Central memory CD8-positive, alpha-beta T cell (primary cell): ENCODE measurements at regions not wholly inside any gene's neighbourhood (a gene's known extent, or its start where the extent isn't known, plus 50 kb on each side); places are given as distances from the start of the nearest gene placed in this dataset.
"Not testable (repeated sequence)": the region's sequence is repeated elsewhere in the genome, so short reads cannot be mapped to it uniquely, and the experiment has no call there.

Experiments
- ATAC-seq: fragments of 150-1000 bp; cut with Tn5 transposase; replicated peaks from 2 replicates; pipeline ENCODE4 v1.10.0; 2022; ENCODE audit warnings: mild to moderate bottlenecking, moderate FRiP score, moderate number of reproducible peaks; ENCODE audit not compliant: poor library complexity, severe bottlenecking; ENCODE audit errors: extremely low read depth
- DNase-seq, 2 donors: peaks; one replicate each; pipeline ENCODE4 v3.0.0; 2021; ENCODE audit warnings: low spot score in 2 of 2
- H3K27ac Mint-ChIP-seq: one replicate; pipeline ENCODE4 v1.8.0; 2022; ENCODE audit warnings: low read depth, mild to moderate bottlenecking, moderate library complexity, mixed read lengths
- H3K27me3 Mint-ChIP-seq: one replicate; pipeline ENCODE4 v1.8.0; 2022; ENCODE audit warnings: mixed read lengths
- H3K36me3 Mint-ChIP-seq: one replicate; pipeline ENCODE4 v1.8.0; 2022; ENCODE audit warnings: mild to moderate bottlenecking, moderate library complexity, mixed read lengths; ENCODE audit not compliant: insufficient read depth
- H3K4me1 Mint-ChIP-seq: one replicate; pipeline ENCODE4 v1.8.0; 2022; ENCODE audit warnings: mixed read lengths
- H3K4me3 Mint-ChIP-seq: one replicate; pipeline ENCODE4 v1.8.0; 2022; ENCODE audit warnings: mild to moderate bottlenecking, moderate library complexity, mixed read lengths
- H3K9me3 Mint-ChIP-seq: one replicate; pipeline ENCODE4 v1.8.0; 2022; ENCODE audit warnings: mixed read lengths

DNA sequence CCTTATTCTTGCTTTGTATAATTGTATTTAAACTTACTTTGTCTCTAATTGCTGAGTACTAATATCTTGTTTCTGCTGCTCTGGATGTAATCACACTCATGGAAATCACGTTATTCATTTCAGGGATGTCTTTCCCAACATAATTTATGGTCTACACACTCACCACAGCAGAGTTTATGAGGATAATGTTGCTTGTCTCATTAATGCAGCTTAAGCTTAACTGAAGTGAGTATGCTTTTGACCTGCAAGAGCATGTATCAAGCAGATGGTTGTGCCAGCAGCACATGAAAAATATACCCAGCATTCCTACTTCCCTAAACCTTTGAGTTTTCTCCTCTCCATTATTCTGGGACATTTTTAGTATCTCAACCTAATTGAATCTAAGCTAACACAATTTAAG, 1080.9 kb downstream of the SLITRK5 start:
- ATAC-seq = no peak
- no peaks in the 10 kb centered on the region for H3K4me1 Mint-ChIP-seq
- H3K27me3 Mint-ChIP-seq = no peaks in the 10 kb centered on the region
- no peak overlapping the region for H3K27ac Mint-ChIP-seq
- DNase-seq = no peak
- no peaks in the 10 kb centered on the region for H3K36me3 Mint-ChIP-seq
- no peak overlapping the region for H3K4me3 Mint-ChIP-seq
- peaks cover 9% of the 10 kb centered on the region for H3K9me3 Mint-ChIP-seq

DNA sequence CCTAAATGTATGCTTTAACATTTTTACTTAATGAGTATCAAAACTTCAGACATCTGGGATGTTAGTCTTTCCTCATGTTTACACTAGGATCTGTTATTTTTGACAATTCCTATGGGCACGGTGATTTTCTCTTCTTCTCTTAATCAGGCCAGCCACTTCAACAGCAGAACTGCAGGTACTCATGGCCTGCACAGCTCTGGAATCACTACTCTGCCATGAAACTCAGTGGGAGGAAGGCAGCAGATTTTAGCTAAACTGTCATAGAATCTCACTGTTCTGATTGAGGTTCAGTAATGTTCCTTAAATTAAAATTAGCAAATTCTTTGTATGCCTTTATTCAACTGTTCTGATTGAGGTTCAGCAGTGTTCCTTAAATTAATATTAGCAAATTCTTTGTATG, 1083.0 kb downstream of the SLITRK5 start:
- Mint-ChIP-seq H3K27ac (no peak overlapping the region), H3K36me3 (no peaks in the 10 kb centered on the region), H3K27me3 (no peaks in the 10 kb centered on the region), H3K9me3 (peaks cover 21% of the 10 kb centered on the region), H3K4me1 (no peaks in the 10 kb centered on the region), H3K4me3 (no peak overlapping the region)
- ATAC-seq (no peak), DNase-seq (no peak)

DNA sequence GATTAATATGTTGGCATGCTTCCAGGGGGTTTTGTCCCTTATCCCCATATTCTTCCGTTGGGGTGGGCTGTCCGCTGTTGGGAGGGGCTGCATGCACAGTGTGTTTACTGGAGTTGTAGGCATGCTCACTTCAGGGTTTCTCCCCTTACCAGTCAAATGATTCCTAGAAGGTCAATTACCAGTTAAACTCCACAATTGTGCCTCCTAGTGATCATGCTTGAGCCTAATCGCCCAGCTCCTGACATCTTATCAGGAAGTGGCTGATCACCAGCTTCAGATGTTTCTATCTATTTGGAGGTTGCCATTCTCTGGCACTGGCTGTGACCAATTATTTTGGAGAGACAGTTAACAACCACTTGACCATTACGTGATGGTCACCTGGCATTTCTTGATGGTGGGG, 1090.0 kb downstream of the SLITRK5 start:
- Mint-ChIP-seq H3K4me3 (no peak overlapping the region), H3K4me1 (no peaks in the 10 kb centered on the region), H3K36me3 (no peaks in the 10 kb centered on the region), H3K27me3 (no peaks in the 10 kb centered on the region), H3K9me3 (peaks cover 20% of the 10 kb centered on the region), H3K27ac (no peak overlapping the region)
- DNase-seq = no peak
- no peak for ATAC-seq

DNA sequence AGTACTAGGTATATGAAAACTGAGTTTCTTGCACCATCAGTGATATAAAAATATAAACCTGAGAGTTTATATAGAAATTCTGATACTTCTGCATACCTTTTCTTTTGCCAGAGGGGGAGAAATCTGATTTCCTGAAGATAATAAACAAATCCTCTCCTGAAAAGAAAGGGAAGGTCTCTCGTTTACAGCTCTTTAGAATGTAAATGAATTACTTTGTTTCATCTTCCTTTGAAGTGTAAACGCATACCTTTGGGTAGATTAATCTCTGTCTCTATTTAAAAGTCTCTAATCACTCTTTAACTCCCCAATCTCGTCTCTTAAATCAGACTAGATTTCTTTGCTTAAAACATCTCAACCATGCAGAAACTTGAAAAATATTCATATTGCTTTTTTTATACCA, 1092.9 kb downstream of the SLITRK5 start:
- Mint-ChIP-seq H3K27me3 (no peaks in the 10 kb centered on the region), H3K27ac (no peak overlapping the region), H3K4me3 (no peak overlapping the region), H3K9me3 (peaks cover 5% of the 10 kb centered on the region), H3K36me3 (no peaks in the 10 kb centered on the region), H3K4me1 (no peaks in the 10 kb centered on the region)
- DNase-seq (no peak), ATAC-seq (no peak)

DNA sequence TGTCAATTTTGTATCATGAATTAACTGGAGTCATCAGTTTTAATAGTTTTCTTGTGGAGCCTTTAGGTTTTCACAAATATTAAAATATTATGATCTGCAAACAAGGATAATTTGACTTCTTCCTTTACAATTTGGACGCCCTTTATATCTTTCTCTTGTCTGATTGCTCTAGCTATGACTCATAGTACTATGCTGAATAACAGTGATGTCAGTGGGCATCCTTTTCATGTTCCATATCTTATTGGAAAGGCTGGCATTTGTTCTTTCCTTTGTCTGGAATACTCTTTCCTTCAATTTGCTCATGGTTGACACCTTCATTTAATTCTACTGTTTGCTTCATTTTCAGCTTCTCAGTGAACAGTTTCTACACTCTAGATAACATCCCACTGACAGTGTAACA, 1129.3 kb downstream of the SLITRK5 start:
- DNase-seq (no peak), ATAC-seq (no peak)
- Mint-ChIP-seq H3K9me3 (peaks cover 11% of the 10 kb centered on the region), H3K4me3 (no peak overlapping the region), H3K36me3 (no peaks in the 10 kb centered on the region), H3K27ac (no peak overlapping the region), H3K4me1 (no peaks in the 10 kb centered on the region), H3K27me3 (no peaks in the 10 kb centered on the region)

DNA sequence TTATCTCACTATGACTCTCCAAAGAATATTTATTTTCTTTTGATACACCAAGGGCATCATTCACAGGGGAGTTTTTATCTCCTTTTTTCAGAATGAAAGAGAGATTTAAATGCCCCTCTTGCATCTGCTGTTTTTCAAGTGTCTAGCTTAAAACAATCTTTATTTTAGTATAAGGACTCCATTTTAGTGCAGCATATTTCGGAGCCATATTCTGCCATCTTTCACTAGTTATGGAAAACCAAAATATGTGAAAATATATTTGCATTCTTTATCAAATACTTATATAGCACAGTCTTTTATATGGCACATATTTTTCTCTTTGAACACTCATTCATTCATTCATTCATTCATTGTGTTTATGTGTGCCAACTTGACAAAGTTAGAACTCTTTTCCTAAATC, 1130.2 kb downstream of the SLITRK5 start:
- no peak for ATAC-seq
- Mint-ChIP-seq H3K9me3 (peaks cover 13% of the 10 kb centered on the region), H3K36me3 (no peaks in the 10 kb centered on the region), H3K4me1 (no peaks in the 10 kb centered on the region), H3K4me3 (no peak overlapping the region), H3K27me3 (no peaks in the 10 kb centered on the region), H3K27ac (no peak overlapping the region)
- DNase-seq = no peak

DNA sequence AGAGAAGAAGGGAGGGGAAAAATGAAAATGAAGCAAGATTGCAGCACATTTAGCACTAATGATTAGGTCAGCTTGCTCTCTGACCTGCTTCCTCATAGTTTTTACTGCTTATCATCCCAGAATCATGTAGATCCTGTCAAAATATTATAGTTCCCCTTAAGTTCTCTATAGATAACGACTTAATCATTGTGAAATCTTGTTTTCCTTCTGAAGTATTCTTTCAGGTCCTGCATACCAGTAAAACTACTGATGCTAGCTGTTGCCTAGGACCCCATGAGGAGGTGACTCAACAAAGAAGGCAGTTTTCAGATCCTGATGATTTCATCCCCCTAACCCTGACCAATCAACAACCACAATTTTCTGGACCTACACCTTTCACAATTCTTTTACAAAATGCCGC, 1131.7 kb downstream of the SLITRK5 start:
- no peak overlapping the region for H3K27ac Mint-ChIP-seq
- DNase-seq = no peak
- no peak for ATAC-seq
- H3K36me3 Mint-ChIP-seq = no peaks in the 10 kb centered on the region
- H3K27me3 Mint-ChIP-seq = no peaks in the 10 kb centered on the region
- no peak overlapping the region for H3K4me3 Mint-ChIP-seq
- no peaks in the 10 kb centered on the region for H3K4me1 Mint-ChIP-seq
- H3K9me3 Mint-ChIP-seq = peaks cover 22% of the 10 kb centered on the region

DNA sequence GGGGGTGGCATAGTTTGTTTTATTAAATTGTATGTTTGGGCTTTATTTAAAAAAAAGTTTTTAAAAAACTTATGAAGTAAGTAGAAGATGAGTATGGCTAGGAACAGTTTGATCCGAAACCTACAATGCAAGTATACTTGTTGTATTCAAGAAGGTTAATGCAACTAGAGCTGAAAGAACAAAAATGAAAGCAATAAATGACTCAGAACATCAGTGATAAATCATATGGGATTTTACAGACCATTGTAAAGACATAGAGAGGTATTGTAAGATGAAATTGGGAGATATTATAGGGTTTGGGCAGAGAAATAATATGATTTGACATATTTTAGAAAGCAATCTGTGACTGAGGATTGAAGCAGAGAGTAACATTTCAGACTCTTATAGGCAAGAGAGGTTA, 1135.3 kb downstream of the SLITRK5 start:
- ATAC-seq = no peak
- no peak for DNase-seq
- Mint-ChIP-seq H3K4me3 (no peak overlapping the region), H3K9me3 (peaks cover 26% of the 10 kb centered on the region), H3K27ac (no peak overlapping the region), H3K27me3 (no peaks in the 10 kb centered on the region), H3K36me3 (no peaks in the 10 kb centered on the region), H3K4me1 (no peaks in the 10 kb centered on the region)

DNA sequence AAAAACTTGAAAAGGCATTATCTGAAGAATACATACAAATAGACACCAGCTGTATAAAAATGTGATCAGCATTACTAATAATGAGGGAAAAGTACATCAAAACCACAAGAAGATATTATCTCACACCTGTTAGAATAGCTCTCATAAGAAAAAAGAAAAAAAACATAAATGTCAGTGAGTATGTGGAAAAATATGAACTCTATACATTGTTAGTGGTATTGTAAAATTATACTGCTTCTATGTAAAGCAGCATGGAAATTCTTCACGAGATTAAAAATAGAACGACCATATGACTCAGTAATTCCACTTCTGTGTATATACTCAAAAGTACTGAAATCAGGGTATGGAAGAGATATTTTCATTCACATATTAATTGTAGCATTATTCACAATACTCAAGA, 1146.4 kb downstream of the SLITRK5 start:
- Mint-ChIP-seq H3K9me3 (peaks cover 12% of the 10 kb centered on the region), H3K27ac (no peak overlapping the region), H3K27me3 (no peaks in the 10 kb centered on the region), H3K36me3 (no peaks in the 10 kb centered on the region), H3K4me3 (no peak overlapping the region), H3K4me1 (no peaks in the 10 kb centered on the region)
- ATAC-seq = no peak
- DNase-seq = no peak

DNA sequence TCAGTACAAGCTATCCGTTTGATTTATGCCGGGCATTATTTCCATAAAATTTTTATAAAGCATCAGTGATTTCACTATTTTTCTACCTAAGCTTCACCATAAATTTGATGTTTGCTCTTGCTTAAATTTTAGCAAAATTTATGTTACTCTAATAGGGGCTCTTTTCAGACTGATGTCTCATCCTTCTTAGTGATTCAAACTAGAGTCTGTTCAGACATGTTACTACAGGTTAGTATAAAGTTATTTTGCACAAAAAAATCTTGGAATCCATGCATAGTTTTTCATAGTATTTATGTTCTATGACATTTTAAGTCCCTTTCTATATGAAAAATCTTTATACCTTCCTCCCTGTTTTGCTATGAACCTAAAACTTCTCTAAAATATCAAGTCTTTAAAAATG, 1151.9 kb downstream of the SLITRK5 start:
- H3K9me3 Mint-ChIP-seq = no peaks in the 10 kb centered on the region
- H3K36me3 Mint-ChIP-seq = no peaks in the 10 kb centered on the region

DNA sequence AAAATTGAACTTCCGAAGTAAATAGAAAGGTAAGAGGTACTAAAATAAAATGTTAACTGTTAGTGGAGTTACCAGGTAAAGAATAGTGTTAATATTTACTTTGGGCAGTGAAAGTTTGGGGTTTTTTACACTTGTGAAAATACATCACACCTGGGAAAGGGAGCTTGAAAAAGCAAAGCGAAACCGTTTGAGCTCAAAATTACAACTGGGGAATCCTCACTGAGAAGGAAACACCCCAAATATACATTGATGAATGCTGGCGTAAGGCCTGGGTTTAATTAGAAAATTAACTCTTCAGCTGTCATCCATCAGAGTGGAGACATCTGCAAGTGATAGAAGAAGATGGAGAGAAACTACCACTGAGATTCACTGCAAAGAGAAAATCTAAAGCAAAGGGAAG, 1153.0 kb downstream of the SLITRK5 start:
- no peak for ATAC-seq
- Mint-ChIP-seq H3K4me1 (no peaks in the 10 kb centered on the region), H3K4me3 (no peak overlapping the region), H3K36me3 (no peaks in the 10 kb centered on the region), H3K27ac (no peak overlapping the region), H3K9me3 (no peaks in the 10 kb centered on the region), H3K27me3 (no peaks in the 10 kb centered on the region)
- DNase-seq = no peak

More for the DNA sequence above, 1151.9 kb downstream of the SLITRK5 start:
- no peak for DNase-seq
- Mint-ChIP-seq H3K27ac (no peak overlapping the region), H3K27me3 (no peaks in the 10 kb centered on the region), H3K4me3 (no peak overlapping the region), H3K4me1 (no peaks in the 10 kb centered on the region)
- ATAC-seq = no peak

DNA sequence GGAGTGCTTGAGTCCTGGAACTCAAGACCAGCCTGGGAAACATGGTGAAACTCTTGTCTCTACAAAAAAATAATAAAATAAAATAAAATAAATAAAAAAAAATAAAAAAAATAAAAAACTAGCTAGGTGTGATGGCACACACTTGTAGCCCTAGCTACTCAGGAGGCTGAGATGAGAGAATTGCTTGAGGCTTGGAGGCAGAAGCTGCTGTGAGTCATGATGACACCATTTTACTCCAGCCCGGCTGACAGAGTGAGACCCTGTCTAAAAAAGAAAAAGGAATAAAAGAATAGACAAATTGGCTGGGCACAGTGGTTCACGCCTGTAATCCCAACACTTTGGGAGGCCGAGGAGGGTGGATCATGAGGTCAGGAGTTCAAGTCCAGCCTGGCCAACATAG, 1168.9 kb downstream of the SLITRK5 start:
- H3K4me3 Mint-ChIP-seq = no peak overlapping the region
- no peak overlapping the region for H3K27ac Mint-ChIP-seq
- H3K9me3 Mint-ChIP-seq = peaks cover 18% of the 10 kb centered on the region
- H3K4me1 Mint-ChIP-seq = no peaks in the 10 kb centered on the region
- no peak for ATAC-seq
- no peaks in the 10 kb centered on the region for H3K27me3 Mint-ChIP-seq
- H3K36me3 Mint-ChIP-seq = no peaks in the 10 kb centered on the region
- no peak for DNase-seq

DNA sequence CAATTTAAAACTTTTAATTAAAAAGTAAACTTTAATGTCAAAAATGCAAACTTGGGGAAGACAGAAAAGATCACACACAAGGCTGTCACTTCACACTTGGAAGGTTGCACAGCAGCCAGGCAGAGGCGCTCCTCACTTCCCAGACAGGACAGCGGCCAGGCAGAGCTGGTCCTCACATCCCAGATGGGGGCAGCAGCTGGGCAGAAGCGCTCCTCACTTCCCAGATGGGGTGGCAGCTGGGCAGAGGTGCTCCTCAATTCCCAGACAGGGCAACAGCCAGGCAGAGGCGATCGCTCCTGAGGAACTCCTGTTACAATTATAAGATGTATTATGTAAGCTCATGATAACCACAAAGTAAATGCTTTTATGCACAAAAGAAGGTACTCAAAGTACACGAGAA, 1181.1 kb downstream of the SLITRK5 start:
- peaks cover 16% of the 10 kb centered on the region for H3K9me3 Mint-ChIP-seq
- H3K4me3 Mint-ChIP-seq, DNase-seq, H3K4me1 Mint-ChIP-seq, ATAC-seq, H3K36me3 Mint-ChIP-seq, H3K27me3 Mint-ChIP-seq, H3K27ac Mint-ChIP-seq: not testable (repeated sequence)

DNA sequence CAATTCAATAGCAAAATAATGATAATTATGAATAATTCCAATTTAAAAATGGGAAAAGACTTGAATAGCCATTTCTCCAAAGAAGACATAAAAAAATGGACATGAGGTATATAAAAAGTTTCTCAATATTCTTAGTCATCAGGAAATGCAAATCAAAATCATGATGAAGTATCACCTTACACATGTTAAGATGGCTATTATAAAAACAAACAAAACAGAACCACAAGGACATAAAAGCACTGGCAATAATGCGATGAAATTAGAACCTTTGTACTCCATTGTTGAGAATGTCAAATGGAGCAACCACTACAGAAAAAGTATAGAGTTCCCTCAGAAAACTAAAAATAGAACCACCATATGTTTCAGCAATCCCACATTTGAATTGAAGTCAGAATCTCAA, 1186.1 kb downstream of the SLITRK5 start:
- peaks cover 17% of the 10 kb centered on the region for H3K9me3 Mint-ChIP-seq
- H3K4me1 Mint-ChIP-seq = no peaks in the 10 kb centered on the region
- no peaks in the 10 kb centered on the region for H3K27me3 Mint-ChIP-seq
- H3K36me3 Mint-ChIP-seq = no peaks in the 10 kb centered on the region
- no peak overlapping the region for H3K4me3 Mint-ChIP-seq
- DNase-seq (no peak), ATAC-seq (no peak)
- no peak overlapping the region for H3K27ac Mint-ChIP-seq
